Neural cell (in vitro differentiated cells): ENCODE measurements at regions not wholly inside any gene's neighbourhood (a gene's known extent, or its start where the extent isn't known, plus 50 kb on each side); places are given as distances from the start of the nearest gene placed in this dataset.
A peak's percentile ranks its signal among the peaks of the same experiment; 100 is the strongest.

Experiments used
- EP300 ChIP-seq: fragments of 450-650 bp; conservative IDR thresholded peaks from 2 replicates; pipeline ENCODE4 v1.6.1; 2014; ENCODE audit warnings: antibody characterized with exemption, mild to moderate bottlenecking, moderate library complexity; ENCODE audit not compliant: poor library complexity, severe bottlenecking
- POLR2AphosphoS5 ChIP-seq: IDR thresholded peaks from 2 replicates; pipeline ENCODE4 v1.6.1; 2012
- SMC3 ChIP-seq: fragments of 450-650 bp; conservative IDR thresholded peaks from 2 replicates; pipeline ENCODE4 v1.6.1; 2014; ENCODE audit warnings: antibody characterized with exemption, mild to moderate bottlenecking, moderate library complexity; ENCODE audit not compliant: poor library complexity
- TF ChIP-seq, protein P1 (sequence below): fragments of 450-650 bp; IDR thresholded peaks from 2 replicates; pipeline ENCODE4 v1.5.1; 2014; ENCODE audit warnings: antibody characterized with exemption, mild to moderate bottlenecking, moderate library complexity; ENCODE audit not compliant: poor library complexity, severe bottlenecking

- TF ChIP-seq EP300 (peak; percentile 60), SMC3 (no peak), POLR2AphosphoS5 (peak; percentile 30)
- TF ChIP-seq, protein P1, sequence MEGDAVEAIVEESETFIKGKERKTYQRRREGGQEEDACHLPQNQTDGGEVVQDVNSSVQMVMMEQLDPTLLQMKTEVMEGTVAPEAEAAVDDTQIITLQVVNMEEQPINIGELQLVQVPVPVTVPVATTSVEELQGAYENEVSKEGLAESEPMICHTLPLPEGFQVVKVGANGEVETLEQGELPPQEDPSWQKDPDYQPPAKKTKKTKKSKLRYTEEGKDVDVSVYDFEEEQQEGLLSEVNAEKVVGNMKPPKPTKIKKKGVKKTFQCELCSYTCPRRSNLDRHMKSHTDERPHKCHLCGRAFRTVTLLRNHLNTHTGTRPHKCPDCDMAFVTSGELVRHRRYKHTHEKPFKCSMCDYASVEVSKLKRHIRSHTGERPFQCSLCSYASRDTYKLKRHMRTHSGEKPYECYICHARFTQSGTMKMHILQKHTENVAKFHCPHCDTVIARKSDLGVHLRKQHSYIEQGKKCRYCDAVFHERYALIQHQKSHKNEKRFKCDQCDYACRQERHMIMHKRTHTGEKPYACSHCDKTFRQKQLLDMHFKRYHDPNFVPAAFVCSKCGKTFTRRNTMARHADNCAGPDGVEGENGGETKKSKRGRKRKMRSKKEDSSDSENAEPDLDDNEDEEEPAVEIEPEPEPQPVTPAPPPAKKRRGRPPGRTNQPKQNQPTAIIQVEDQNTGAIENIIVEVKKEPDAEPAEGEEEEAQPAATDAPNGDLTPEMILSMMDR, result no peak
These were observed 131.7 kb upstream of the SOX9 start for GRCh38 chr17:71989117-71989516.
